Uterus (tissue), 3 donors: ENCODE measurements at regions not wholly inside any gene's neighbourhood (a gene's known extent, or its start where the extent isn't known, plus 50 kb on each side); places are given as distances from the start of the nearest gene placed in this dataset.
A peak's percentile ranks its signal among the peaks of the same experiment; 100 is the strongest.

ENCODE experiments used
- DNase-seq, 2 donors: peaks; one replicate each; pipeline ENCODE4 v3.0.0-alpha.2; 2019 to 2020
- H3K27ac ChIP-seq, 2 donors: fragments of 200-600 bp; sonication (generic); 1 replicate in 1 of 2; 2 replicates in 1 of 2; pipeline ENCODE4 v1.5.1; 2016 to 2018
- H3K27me3 ChIP-seq, 2 donors: fragments of 200-600 bp; sonication (generic); one replicate each; pipeline ENCODE4 v1.5.1; 2018 to 2019; ENCODE audit warnings: control low read depth in 1 of 2
- H3K36me3 ChIP-seq, 2 donors: fragments of 200-600 bp; sonication (generic); one replicate each; pipeline ENCODE4 v1.5.1; 2019; ENCODE audit warnings: control low read depth in 1 of 2
- H3K4me1 ChIP-seq, 2 donors: fragments of 200-600 bp; sonication (generic); one replicate each; pipeline ENCODE4 v1.5.1; 2018 to 2019; ENCODE audit warnings: control low read depth in 1 of 2
- H3K4me3 ChIP-seq, 2 donors: fragments of 200-600 bp; sonication (generic); 1 replicate in 1 of 2; 2 replicates in 1 of 2; pipeline ENCODE4 v1.5.1; 2018 to 2019; ENCODE audit warnings: mild to moderate bottlenecking in 1 of 2
- H3K9me3 ChIP-seq, 2 donors: fragments of 200-600 bp; sonication (generic); one replicate each; pipeline ENCODE4 v1.5.1; 2019; ENCODE audit warnings: control low read depth in 1 of 2
- POLR2A ChIP-seq, 2 donors: fragments of 450-650 bp; IDR thresholded peaks; one replicate each; pipeline ENCODE4 v1.6.1; 2016; ENCODE audit warnings: antibody characterized with exemption in 2 of 2, mild to moderate bottlenecking in 1 of 2, moderate library complexity in 1 of 2
- intact Hi-C: fragments of 100-400 bp; cut with DNase I; formaldehyde crosslinking; loops from one replicate; pipeline ENCODE4 v1.15.1; 2023; ENCODE audit warnings: low total_unique reads
- TF ChIP-seq, protein P1 (sequence below), 4 experiments: fragments of 200-600 bp in 2 of 4; fragments of 450-650 bp in 2 of 4; sonication (generic) in 2 of 4; IDR thresholded peaks; one replicate each; pipeline ENCODE4 v1.5.1; 2016 to 2019; ENCODE audit warnings: antibody characterized with exemption in 4 of 4, mild to moderate bottlenecking in 2 of 4, moderate library complexity in 1 of 4
- donor health status: DM: yes; HTN: yes; CAD: no.

DNA sequence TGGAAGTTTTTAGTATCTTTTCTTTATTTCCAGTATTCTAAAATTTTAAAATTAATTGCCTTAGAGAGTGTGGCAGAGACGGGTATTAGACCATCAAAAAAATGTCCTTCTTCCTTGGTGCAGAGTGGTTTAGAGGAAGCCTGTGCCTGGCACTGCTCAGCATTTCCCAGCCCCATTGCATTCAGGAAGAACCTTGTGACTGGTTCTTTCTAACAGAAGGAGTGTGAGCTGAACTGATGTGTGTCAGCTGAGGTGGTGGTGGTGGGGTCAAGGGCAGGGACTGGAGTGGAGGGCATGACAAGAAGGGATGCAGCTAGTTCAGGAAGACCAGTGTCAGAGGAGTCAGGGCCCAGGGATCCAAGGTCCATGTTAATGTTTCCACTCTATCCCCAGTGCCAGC is 58.7 kb upstream of the FDX1 start:
- TF ChIP-seq, protein P1, sequence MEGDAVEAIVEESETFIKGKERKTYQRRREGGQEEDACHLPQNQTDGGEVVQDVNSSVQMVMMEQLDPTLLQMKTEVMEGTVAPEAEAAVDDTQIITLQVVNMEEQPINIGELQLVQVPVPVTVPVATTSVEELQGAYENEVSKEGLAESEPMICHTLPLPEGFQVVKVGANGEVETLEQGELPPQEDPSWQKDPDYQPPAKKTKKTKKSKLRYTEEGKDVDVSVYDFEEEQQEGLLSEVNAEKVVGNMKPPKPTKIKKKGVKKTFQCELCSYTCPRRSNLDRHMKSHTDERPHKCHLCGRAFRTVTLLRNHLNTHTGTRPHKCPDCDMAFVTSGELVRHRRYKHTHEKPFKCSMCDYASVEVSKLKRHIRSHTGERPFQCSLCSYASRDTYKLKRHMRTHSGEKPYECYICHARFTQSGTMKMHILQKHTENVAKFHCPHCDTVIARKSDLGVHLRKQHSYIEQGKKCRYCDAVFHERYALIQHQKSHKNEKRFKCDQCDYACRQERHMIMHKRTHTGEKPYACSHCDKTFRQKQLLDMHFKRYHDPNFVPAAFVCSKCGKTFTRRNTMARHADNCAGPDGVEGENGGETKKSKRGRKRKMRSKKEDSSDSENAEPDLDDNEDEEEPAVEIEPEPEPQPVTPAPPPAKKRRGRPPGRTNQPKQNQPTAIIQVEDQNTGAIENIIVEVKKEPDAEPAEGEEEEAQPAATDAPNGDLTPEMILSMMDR (IDR thresholded peaks at IDR 0.05), result no peak
- TF ChIP-seq POLR2A (IDR thresholded peaks at IDR 0.05), result no peak
- Histone ChIP-seq H3K27me3 (no peaks in the 10 kb centered on the region), H3K36me3 (no peaks in the 10 kb centered on the region), H3K9me3 (no peaks in the 10 kb centered on the region), H3K4me1 (no peaks in the 10 kb centered on the region), H3K27ac (no peak overlapping the region), H3K4me3 (no peak overlapping the region)
- no peak for DNase-seq
- intact Hi-C loops, result no loop called here

DNA sequence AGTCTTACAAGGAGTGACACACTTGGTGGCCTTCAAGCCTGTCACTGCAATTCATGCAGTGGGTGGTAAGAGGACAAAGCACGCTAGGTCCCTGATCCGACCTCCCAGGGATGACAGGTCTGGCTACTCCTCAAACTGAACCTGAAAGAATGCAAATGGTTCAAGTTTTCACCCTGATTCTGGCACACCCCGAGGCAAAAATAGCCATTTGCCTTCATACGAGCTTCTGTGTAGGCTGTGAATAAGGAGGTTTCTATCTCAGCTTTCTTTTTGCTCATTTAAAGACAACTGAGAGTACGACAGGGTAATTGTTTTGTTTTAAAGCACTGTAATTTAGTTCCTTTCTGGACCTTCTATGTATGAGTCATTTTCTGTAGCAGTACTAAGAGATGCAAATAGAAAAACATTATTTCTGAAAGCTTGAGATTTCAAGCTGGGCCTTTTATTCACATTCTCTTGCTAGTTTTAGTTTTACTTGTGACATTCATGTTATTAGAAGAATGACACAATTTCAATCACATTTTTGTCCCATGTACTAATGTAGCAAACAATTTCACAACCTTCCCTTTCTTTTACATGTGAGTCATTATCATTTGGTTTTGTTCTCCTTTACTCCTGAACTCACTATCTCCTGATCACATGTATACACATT is 56.6 kb upstream of the FDX1 start:
- DNase-seq, result no peak
- Histone ChIP-seq H3K4me3 (no peak overlapping the region), H3K9me3 (no peaks in the 10 kb centered on the region), H3K36me3 (no peaks in the 10 kb centered on the region), H3K27ac (peak overlapping the region; percentile 15 to 31), H3K27me3 (no peaks in the 10 kb centered on the region), H3K4me1 (no peaks in the 10 kb centered on the region)
- intact Hi-C loops, result no loop called here
- TF ChIP-seq, protein P1 (IDR thresholded peaks at IDR 0.05), result no peak
- no peak for TF ChIP-seq POLR2A (IDR thresholded peaks at IDR 0.05)

DNA sequence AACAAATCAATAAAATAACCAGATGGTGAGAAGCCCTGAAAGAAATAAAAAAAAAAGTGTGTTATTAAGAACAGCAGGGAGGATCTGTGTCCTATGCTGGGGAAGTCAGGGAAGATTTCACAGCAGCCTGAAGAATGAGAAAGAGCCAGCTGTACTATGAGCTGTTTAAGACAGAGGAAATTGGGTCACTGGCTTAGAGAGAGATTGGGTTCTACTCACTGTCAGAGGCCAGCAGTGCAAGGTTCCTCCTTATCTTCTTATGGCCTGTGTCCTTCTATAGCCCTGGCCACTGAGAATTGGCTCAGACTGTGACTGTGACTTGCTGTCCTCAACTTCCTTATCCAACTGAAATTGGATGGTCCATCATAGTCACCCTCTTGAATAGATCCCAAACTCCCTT is 54.8 kb upstream of the FDX1 start:
- no peak for DNase-seq
- intact Hi-C loops, result loop anchor here (5.0 kb wide), 1 partner anchor 178 kb away; no protein-coding TSS in a partner anchor
- Histone ChIP-seq H3K4me3 (no peak overlapping the region), H3K27me3 (no peaks in the 10 kb centered on the region), H3K27ac (no peak overlapping the region), H3K4me1 (no peaks in the 10 kb centered on the region), H3K36me3 (no peaks in the 10 kb centered on the region), H3K9me3 (no peaks in the 10 kb centered on the region)
- TF ChIP-seq, protein P1 (IDR thresholded peaks at IDR 0.05), result no peak
- TF ChIP-seq POLR2A (IDR thresholded peaks at IDR 0.05), result no peak

DNA sequence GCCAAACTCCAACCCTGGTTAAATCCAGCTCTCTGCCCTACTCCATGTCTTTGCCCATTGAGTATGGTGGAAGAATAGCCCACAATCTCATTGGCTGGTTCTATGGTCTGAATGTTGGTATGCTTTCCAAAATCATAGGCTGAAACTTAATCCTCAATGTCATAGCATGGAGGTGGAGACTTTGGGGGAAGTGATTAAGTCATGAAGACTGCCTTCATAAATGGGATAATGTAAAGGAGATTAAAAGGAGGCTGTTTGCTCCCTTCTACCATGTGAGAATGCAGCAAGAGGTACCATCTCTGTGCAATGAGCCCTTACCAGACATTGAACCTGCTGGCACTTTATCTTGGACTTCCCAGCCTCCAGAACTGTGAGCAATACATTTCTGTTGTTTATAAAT is 54.4 kb upstream of the FDX1 start:
- no peak for TF ChIP-seq POLR2A (IDR thresholded peaks at IDR 0.05)
- TF ChIP-seq, protein P1 (IDR thresholded peaks at IDR 0.05), result no peak
- no peaks in the 10 kb centered on the region for H3K27me3 ChIP-seq
- H3K9me3 ChIP-seq, result no peaks in the 10 kb centered on the region
- intact Hi-C loops, result loop anchor here (5.0 kb wide), 1 partner anchor 178 kb away; no protein-coding TSS in a partner anchor
- H3K27ac ChIP-seq, result no peak overlapping the region
- no peaks in the 10 kb centered on the region for H3K36me3 ChIP-seq
- H3K4me1 ChIP-seq, result no peaks in the 10 kb centered on the region
- no peak overlapping the region for H3K4me3 ChIP-seq
- no peak for DNase-seq

DNA sequence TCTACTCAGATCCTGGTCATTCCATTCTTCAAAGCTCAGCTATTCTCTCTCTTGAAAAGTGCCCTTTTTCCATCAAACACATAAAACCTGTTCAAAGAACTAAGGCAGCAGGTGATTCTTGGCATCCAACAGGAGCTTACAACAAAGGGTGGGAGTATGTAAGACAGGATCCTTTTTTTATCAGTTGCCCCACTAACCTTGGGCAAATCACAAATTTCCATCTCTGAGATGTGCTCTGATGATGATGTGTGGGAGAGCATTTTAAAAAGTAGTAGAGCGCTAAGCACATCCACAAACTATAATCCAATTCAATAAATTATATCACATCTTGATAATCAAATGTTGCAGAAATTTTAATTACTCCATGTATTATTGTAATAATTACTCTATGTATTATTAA is 53.7 kb upstream of the FDX1 start:
- Histone ChIP-seq H3K4me3 (no peak overlapping the region), H3K4me1 (no peaks in the 10 kb centered on the region), H3K27ac (no peak overlapping the region), H3K27me3 (no peaks in the 10 kb centered on the region), H3K9me3 (no peaks in the 10 kb centered on the region), H3K36me3 (no peaks in the 10 kb centered on the region)
- no peak for DNase-seq
- intact Hi-C loops, result loop anchor here (5.0 kb wide), 1 partner anchor 179 kb away; no protein-coding TSS in a partner anchor
- TF ChIP-seq POLR2A (IDR thresholded peaks at IDR 0.05), result no peak
- TF ChIP-seq, protein P1 (IDR thresholded peaks at IDR 0.05), result no peak
